ENCODE measurements at regions not wholly inside any gene's neighbourhood (a gene's known extent, or its start where the extent isn't known, plus 50 kb on each side); places are given as distances from the start of the nearest gene placed in this dataset.
A peak's percentile ranks its signal among the peaks of the same experiment; 100 is the strongest.

DNA sequence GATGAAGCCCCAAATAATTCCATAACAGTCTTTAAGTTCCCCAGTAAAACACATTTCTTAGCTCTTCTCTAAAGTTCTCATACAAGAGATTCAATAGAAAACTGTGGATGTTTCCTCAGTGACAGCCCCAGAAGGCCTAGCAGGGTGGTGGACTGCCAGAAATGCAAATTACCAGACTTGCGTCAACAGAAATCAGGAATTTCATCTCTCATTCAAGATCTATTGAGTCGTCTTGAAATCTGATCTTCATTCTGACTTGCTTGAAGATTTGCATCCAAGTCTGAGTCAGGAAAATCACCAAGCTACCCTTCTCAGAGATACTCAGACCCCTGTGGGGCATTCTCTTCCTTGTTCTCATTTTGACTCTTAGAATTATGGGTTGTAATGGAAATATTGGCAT is 68.9 kb upstream of the NDP start:
- no peak for DNase-seq

DNA sequence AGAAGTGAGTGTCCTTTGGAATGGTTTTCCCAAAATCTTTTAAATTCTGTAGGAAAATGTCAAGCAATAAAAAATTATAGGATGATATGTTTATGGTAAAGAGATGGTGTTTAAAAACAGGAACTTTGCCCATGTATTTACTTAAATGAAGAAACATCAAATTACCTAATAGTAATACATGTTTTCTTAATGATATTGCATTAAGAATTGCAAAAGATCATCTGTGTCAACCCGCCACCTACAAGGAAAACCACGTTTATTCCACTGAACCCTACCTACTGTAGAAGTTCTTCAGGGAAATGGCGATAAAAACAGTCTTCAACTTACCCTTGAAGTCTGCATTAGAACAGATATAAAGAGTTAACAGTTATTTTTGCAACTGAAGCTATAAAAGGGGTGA is 67.2 kb upstream of the NDP start:
- DNase-seq, result no peak

DNA sequence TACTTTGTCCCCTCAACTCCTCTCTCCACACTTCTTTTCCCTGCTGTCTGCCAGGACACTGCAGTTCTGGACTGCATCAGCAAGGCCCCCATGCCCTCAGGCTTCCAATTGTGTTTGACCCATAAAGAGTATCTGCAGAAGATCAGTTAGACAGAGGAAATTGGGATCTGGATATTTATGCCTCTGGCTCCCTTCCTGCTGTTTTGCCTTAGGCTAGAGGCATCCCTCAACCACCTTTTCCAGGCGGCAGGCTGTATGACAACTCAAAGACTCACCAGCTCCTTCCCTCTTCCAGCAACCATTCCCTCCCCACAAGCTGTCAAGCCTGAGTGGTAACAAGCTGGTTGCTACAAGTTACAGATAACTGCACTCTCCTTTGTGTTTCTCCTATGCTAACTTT is 66.4 kb upstream of the NDP start:
- DNase-seq, result no peak

DNA sequence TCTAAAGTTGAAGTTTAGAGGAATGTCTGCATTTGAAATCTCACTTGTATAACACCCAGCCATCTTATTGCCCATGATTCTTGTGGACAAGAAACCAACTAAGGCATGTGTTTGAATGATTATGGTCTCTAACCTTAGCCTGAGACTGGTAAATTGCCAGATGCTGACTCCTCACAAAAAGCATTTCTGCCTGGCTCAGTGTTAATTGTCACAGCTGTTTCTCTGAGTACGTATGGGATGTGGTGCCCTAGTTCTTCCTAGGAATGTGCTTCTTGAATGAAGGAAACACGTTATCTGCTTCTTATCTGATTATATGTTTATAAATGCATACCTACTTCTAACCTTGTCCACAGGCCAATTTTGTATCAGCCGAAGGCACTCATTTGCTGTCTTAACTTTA is 63.1 kb upstream of the NDP start:
- DNase-seq, result peak; percentile 47

DNA sequence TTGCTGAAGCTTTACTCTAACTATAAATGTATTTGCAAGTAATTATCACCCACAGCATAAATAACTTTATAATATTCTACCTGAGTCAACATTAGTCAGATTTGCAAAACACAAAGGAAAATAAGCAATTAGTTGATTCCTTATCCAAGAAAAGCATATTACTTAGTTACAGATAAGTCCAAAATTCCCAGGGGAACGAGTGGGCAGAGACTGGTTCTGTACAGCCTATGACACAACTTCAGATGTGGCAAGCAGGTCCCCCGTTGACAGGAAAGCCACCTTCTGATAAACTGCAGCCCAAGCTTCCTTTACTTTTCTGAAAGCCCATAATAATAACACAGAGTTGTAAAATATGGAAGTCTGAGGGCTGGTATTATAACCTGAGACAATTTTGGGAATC is 62.4 kb upstream of the NDP start:
- no peak for DNase-seq

DNA sequence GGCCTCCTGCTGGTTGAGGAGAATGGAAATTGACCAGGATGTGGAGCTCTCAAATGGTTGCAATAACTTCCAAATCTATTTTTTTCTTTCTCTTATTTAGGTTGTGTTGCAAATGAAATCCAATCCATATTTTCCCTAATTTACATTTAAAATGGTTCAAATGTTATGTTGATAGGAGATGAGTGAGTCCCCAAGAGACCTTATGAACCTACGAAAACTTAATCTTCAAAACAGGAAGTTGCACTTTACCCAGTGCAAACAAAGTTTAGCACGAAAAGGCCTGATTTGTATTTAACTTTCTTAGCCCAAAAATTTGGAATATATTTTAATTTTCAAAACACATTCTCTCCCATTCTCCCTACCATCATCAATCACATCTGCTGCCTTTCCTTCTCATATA is 59.3 kb upstream of the NDP start:
- no peak for DNase-seq

GRCh38 chrX:44025555-44025954 is 52.4 kb upstream of the NDP start:
- no peak for DNase-seq

Measured in tongue (tissue), 1 donor.